MCF 10A (cell line): ENCODE measurements at regions not wholly inside any gene's neighbourhood (a gene's known extent, or its start where the extent isn't known, plus 50 kb on each side); places are given as distances from the start of the nearest gene placed in this dataset.
A peak's percentile ranks its signal among the peaks of the same experiment; 100 is the strongest.

Experiments used
- BruUV-seq: library from RNA; stranded (reverse); fragments of 400-500 nt; replicated peaks from 2 replicates; lab custom pipeline; 2021; lab: Mats Ljungman, UMichigan
- CTCF ChIA-PET: fragments of 300-600 bp; sonication (Branson Sonifier 250); formaldehyde crosslinking; extraction: SDS; loops from one replicate; lab custom pipeline; 2021; ENCODE audit warnings: antibody characterized with exemption, inconsistent platforms; lab: Yijun Ruan, JAX
- POLR2A ChIA-PET: fragments of 300-600, 350-650 bp; sonication (Branson Sonifier 250); formaldehyde crosslinking; extraction: SDS; loops from one replicate; lab custom pipeline; 2020; ENCODE audit warnings: antibody characterized with exemption, inconsistent platforms; lab: Yijun Ruan, JAX
- DNase-seq: peaks from one replicate; pipeline ENCODE4 v3.0.0-alpha.2; 2018; ENCODE audit not compliant: unreplicated experiment
- H3K27ac Mint-ChIP-seq: one replicate; pipeline ENCODE4 v1.8.0; 2022; ENCODE audit warnings: mild to moderate bottlenecking, low read depth, mixed read lengths; ENCODE audit not compliant: unreplicated experiment
- H3K27me3 Mint-ChIP-seq: one replicate; pipeline ENCODE4 v1.8.0; 2022; ENCODE audit warnings: mixed read lengths; ENCODE audit not compliant: insufficient read depth, unreplicated experiment
- H3K36me3 Mint-ChIP-seq: one replicate; pipeline ENCODE4 v1.8.0; 2022; ENCODE audit warnings: mild to moderate bottlenecking, moderate library complexity, mixed read lengths; ENCODE audit not compliant: insufficient read depth, unreplicated experiment
- H3K4me1 Mint-ChIP-seq: one replicate; pipeline ENCODE4 v1.8.0; 2022; ENCODE audit warnings: mixed read lengths; ENCODE audit not compliant: insufficient read depth, unreplicated experiment
- H3K4me3 Mint-ChIP-seq: one replicate; pipeline ENCODE4 v1.8.0; 2022; ENCODE audit warnings: mild to moderate bottlenecking, moderate library complexity, mixed read lengths; ENCODE audit not compliant: unreplicated experiment
- H3K9me3 Mint-ChIP-seq: one replicate; pipeline ENCODE4 v1.8.0; 2022; ENCODE audit warnings: mixed read lengths; ENCODE audit not compliant: unreplicated experiment
- intact Hi-C: fragments of 100-400 bp; cut with micrococcal nuclease; formaldehyde crosslinking; loops from 2 replicates; pipeline ENCODE4 v1.14.1; 2022
- TF ChIP-seq, protein P1 (sequence below): fragments of 200-600 bp; IDR thresholded peaks from one replicate; pipeline ENCODE4 v1.8.0; 2022; ENCODE audit warnings: antibody characterized with exemption, mild to moderate bottlenecking; ENCODE audit not compliant: unreplicated experiment

GRCh38 chr5:67294266-67294938, 97.8 kb upstream of the CD180 start:
- POLR2A ChIA-PET = interaction anchor here (0.9 to 2.0 kb wide), 7 partner anchors 9 to 472 kb away, joined by 3 to 5 read pairs (median 4); no protein-coding TSS in a partner anchor
- no peaks in the 10 kb centered on the region for H3K27me3 Mint-ChIP-seq
- DNase-seq = no peak
- peaks cover 35% of the 10 kb centered on the region for H3K4me1 Mint-ChIP-seq
- no TSS peak for BruUV-seq
- no peak overlapping the region for H3K4me3 Mint-ChIP-seq
- H3K27ac Mint-ChIP-seq = peak overlapping the region; percentile 76
- intact Hi-C loops = no loop called here
- H3K36me3 Mint-ChIP-seq = peaks cover 6% of the 10 kb centered on the region
- CTCF ChIA-PET = no interaction called here
- TF ChIP-seq, protein P1, sequence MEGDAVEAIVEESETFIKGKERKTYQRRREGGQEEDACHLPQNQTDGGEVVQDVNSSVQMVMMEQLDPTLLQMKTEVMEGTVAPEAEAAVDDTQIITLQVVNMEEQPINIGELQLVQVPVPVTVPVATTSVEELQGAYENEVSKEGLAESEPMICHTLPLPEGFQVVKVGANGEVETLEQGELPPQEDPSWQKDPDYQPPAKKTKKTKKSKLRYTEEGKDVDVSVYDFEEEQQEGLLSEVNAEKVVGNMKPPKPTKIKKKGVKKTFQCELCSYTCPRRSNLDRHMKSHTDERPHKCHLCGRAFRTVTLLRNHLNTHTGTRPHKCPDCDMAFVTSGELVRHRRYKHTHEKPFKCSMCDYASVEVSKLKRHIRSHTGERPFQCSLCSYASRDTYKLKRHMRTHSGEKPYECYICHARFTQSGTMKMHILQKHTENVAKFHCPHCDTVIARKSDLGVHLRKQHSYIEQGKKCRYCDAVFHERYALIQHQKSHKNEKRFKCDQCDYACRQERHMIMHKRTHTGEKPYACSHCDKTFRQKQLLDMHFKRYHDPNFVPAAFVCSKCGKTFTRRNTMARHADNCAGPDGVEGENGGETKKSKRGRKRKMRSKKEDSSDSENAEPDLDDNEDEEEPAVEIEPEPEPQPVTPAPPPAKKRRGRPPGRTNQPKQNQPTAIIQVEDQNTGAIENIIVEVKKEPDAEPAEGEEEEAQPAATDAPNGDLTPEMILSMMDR = no peak
- H3K9me3 Mint-ChIP-seq = peaks cover 6% of the 10 kb centered on the region

DNA sequence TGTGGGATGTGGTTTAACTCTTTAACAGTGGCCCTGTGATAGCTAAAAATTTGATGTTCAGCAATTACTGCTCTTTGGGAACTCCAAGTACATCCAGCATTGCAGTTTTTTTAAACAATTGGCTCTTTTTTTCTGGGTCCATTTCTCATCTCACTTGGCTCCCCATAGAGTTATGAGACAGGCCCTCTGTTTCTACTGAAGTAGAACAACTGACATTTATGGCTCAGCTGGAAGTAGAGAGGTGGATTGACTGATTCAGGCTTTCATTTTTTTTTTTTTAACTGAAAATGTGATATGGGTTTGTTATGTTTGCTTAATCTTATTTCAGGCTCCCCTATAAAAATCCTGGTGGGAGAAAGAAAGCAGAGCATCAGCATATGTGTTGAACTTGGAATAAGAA, 96.6 kb upstream of the CD180 start:
- peaks cover 36% of the 10 kb centered on the region for H3K4me1 Mint-ChIP-seq
- ChIA-PET POLR2A (interaction anchor here (0.7 to 2.0 kb wide), 4 partner anchors 9 to 924 kb away, joined by 3 to 5 read pairs (median 4); no protein-coding TSS in a partner anchor), CTCF (interaction anchor here (0.6 kb wide), 1 partner anchor 82 kb away, joined by 4 read pairs; no protein-coding TSS in a partner anchor)
- TF ChIP-seq, protein P1 = no peak
- H3K4me3 Mint-ChIP-seq = no peak overlapping the region
- intact Hi-C loops = no loop called here
- H3K27me3 Mint-ChIP-seq = no peaks in the 10 kb centered on the region
- no peak for DNase-seq
- peaks cover 6% of the 10 kb centered on the region for H3K9me3 Mint-ChIP-seq
- no TSS peak for BruUV-seq
- H3K27ac Mint-ChIP-seq = no peak overlapping the region
- H3K36me3 Mint-ChIP-seq = peaks cover 6% of the 10 kb centered on the region

DNA sequence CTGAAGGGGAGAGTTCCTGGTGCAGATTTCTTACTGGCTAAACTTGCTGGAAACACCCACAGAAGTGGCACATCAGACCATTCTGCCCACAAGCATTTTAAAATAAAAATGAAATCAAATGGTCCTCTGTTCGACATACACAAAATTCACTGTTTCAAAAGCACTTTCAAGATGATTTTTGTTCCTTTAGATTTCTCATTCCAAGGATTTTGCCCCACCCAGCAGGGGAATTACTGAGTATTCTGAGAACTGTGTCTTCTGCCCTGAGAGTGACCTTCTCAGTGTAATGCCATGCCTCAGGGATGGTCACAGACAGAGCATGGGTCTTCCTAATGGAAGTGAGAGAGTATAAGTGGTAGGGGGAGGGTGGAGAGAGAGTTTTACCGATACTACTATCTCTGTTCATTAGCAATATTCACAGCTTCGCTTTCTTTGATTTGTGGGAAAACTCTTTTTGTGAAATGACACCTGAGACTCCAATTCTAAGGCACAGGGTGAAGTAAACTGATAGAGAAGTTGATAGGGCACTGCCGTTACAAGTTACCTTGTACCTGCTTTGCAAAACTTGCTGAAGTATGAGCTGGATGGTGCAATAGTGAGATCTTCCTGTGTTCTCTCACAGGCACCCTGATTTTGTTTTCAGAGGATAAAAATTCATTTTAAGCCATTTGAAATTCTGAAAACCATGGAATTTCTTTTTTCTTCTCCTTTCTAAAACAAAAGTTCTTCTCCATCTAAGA, 95.8 kb upstream of the CD180 start:
- no TSS peak for BruUV-seq
- Mint-ChIP-seq H3K27me3 (no peaks in the 10 kb centered on the region), H3K4me3 (no peak overlapping the region), H3K27ac (peak overlapping the region; percentile 32), H3K4me1 (peaks cover 40% of the 10 kb centered on the region), H3K9me3 (peaks cover 6% of the 10 kb centered on the region), H3K36me3 (peaks cover 6% of the 10 kb centered on the region)
- DNase-seq = no peak
- ChIA-PET CTCF (no interaction called here), POLR2A (interaction anchor here (0.6 to 1.7 kb wide), 2 partner anchors 35 to 831 kb away, joined by 3 read pairs; no protein-coding TSS in a partner anchor)
- intact Hi-C loops = no loop called here
- TF ChIP-seq, protein P1 = no peak

GRCh38 chr5:67291671-67292070, 95.1 kb upstream of the CD180 start:
- H3K4me1 Mint-ChIP-seq = peaks cover 40% of the 10 kb centered on the region
- H3K36me3 Mint-ChIP-seq = peaks cover under 1% of the 10 kb centered on the region
- BruUV-seq = no TSS peak
- H3K9me3 Mint-ChIP-seq = peaks cover 6% of the 10 kb centered on the region
- peak overlapping the region; percentile 40 for H3K27ac Mint-ChIP-seq
- CTCF ChIA-PET = no interaction called here
- intact Hi-C loops = no loop called here
- H3K4me3 Mint-ChIP-seq = no peak overlapping the region
- TF ChIP-seq, protein P1 = no peak
- POLR2A ChIA-PET = interaction anchor here (0.5 to 1.7 kb wide), 5 partner anchors 23 to 1201 kb away, joined by 3 to 4 read pairs (median 3); no protein-coding TSS in a partner anchor
- no peaks in the 10 kb centered on the region for H3K27me3 Mint-ChIP-seq
- no peak for DNase-seq
